NCI-H146 treated with DMSO at 0.1 percent for 48 hours (cell line): ENCODE measurements at regions not wholly inside any gene's neighbourhood (a gene's known extent, or its start where the extent isn't known, plus 50 kb on each side); places are given as distances from the start of the nearest gene placed in this dataset.

Experiments
- DNase-seq: peaks from one replicate; lab custom pipeline; 2025; ENCODE audit not compliant: unreplicated experiment; lab: John Stamatoyannopoulos, UW

DNA sequence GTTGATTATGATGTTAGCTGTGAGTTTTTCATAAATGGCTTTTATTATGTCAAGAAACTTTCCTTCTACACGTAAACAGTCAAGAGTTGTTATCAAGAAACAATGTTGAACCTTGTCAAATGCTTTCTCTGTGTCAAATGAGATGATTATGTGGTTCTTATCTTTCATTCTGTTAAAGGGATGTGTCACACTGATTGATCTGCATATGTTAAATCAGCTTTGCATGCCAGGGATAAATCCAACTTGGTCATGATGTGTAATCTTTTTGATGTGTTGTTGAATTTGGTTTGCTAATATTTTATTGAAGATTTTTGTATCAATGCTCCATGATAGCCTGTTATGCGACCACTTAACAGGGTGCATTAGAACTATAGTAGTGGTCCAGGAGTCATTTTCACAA, 107.3 kb downstream of the C1QL2 start:
- no peak for DNase-seq

DNA sequence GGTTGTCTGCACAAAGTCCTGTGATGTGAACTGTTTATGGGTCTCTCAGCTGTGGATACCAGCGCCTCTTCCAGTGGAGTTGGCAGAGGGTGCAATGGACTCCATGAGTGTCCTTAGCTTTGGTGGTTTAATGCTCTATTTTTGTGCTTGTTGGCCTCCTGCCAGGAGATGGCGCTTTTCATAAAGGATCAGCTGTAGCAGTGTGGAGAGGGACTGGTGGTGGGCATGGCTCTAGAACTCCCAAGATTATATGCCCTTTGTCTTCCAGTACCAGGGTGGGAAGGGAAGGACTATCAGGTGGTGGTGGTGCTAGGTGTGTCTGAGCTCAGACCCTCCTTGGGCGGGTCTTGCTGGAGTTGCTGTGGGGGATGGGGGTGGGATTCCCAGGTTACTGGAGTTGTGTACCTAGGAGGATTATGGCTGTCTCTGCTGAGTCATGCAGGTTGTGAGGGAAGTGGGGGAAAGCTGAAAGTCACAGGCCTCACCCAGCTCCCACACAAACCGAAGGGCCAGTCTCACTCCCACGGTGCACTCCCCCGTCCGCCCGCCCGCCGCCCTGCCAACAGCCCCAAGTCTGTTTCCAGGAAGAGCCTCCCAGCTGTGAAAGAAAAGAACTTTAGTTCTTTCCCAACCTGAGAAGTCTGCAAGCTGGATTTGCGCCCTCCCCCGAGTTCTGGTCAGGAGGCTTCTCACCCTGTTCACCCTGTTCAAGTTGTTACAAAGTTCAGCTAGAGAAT, 108.1 kb downstream of the MARCO start:
- peak; percentile 8 for DNase-seq
